ENCODE measurements at regions not wholly inside any gene's neighbourhood (a gene's known extent, or its start where the extent isn't known, plus 50 kb on each side); places are given as distances from the start of the nearest gene placed in this dataset.

GRCh38 chr2:193349642-193350041 lies 1154.9 kb upstream of the TMEFF2 start:
- no peak for DNase-seq

GRCh38 chr2:193348055-193348454 lies 1153.3 kb upstream of the TMEFF2 start:
- DNase-seq: peak; percentile 31

DNA sequence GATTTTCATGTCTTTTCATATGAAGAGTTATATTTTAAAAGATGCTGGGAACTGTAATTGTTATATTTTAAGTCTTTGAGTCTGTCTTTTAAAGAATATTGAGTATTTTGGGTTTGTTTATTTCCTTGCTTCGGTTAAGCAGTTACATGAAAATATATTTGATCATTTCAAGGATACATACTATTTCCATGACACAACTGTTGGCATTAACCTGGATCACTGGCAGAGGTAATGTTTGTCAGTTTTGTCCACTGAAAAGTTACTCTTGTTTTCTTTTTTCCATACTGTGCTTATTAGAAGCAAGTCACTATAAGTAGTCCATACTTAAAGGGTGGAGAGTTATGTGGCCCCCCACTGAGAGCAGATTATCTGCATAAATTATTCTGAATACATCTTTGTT lies 1142.0 kb upstream of the TMEFF2 start:
- DNase-seq: no peak

DNA sequence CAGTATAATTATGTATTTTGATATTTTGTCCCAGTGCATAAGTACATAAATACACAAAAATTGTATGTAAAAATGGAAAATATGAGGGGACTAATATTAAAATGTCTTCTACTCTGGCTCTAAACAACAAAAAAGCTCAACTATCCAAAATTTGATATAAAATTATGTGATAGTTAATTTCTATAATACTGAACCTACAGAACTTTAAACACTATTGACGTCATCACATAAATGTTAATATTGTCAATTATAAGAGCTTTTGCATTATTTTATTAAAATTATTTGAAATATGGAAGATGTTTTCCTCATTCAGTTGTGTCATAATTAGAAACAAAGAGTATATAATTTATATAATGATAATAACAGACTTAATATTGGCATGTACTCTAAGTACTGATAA lies 1139.7 kb upstream of the TMEFF2 start:
- DNase-seq: no peak

DNA sequence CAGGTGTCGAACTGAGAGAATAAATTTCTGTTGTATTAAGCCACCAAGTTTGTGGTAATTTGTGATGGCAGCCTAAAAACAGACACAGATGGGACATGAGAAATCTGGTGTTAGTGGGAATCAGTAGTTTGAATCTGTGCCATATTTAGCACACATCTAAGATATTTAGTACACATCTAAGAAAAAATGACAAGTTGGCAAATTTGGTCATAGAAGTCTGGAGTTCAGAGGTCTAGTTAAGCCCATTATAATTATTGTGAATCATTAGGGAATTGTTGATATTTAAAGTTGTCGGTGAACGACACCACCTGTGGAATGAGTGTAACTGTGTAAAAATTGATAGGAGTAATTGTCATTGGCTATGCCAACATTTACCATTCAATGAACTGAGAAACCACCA lies 1138.8 kb upstream of the TMEFF2 start:
- DNase-seq: no peak

DNA sequence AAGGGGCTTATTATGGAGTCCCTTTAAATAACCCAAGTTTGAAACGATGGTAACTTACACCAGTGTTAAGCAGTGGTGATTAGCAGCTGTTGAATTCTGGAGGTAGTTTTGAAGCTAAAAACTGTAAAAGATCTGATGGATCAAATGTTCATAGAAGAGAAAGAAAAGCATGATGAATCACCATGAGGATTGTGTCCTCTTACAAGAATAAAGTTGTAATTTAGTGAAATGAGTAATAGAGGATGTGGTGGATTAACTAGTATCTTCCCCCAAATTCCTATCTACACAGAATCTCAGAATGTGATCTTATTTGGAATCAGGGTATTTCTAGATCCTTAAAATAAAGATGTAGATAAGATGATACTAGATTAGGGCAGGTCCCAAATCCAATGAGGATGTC lies 1138.2 kb upstream of the TMEFF2 start:
- no peak for DNase-seq

GRCh38 chr2:193331676-193332075 lies 1136.9 kb upstream of the TMEFF2 start:
- no peak for DNase-seq

GRCh38 chr2:193326296-193326695 lies 1131.6 kb upstream of the TMEFF2 start:
- no peak for DNase-seq

GRCh38 chr2:193315428-193316091 lies 1120.8 kb upstream of the TMEFF2 start:
- DNase-seq: no peak

DNA sequence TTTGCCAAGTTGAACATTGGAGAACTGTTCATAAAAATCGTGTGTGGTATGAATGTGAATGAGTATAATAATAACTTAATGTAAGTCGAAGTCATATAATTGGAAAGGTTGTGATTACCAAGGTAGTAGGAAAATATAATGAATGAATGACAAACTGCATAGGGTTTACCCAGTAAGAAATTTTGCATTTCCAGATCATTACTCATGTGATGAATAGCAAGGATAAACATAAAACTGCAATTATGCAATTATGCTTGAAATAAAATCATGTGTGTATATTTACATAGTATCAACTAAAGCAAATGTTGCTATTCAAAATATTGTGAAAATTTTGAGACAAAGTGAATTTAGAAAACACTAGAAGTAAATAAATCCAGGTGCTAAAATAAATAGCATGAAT lies 1108.7 kb upstream of the TMEFF2 start:
- no peak for DNase-seq

DNA sequence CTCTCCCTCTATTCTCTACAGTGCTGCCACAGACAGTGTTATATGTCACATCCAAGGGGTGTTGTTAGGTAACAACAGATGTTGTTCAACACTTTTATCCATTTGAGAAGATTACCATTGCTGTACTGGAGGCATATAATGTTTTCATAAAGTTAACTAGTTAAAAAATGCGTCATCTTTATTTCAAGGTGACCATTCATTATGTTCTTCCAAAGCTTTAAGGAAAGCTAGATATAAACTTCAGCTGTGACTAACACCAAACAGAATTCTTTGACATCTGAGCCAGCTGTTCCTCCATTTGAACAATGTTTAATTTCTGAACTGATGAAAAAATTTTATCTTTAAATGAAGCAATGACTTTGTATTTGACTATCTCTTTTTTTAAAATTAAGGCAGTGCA lies 1099.6 kb upstream of the TMEFF2 start:
- DNase-seq: no peak

DNA sequence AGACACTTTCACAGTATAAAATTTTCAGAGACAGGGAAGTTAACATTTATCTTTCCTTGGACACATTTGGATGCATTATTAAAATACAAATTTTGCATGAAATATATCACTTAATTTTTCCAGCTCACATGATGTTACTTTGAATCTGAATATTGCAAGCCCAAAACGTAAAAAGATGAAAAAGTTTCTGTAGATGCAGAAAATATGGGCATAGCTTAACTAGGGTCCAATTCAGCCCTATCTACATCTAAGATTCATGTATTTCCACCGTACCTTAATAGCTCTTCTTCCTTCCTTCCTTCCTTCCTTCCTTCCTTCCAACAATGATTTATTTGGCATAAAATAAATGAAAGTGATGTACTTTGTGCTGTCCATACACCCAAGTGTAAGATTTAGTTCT lies 1084.6 kb upstream of the TMEFF2 start:
- DNase-seq: no peak

DNA sequence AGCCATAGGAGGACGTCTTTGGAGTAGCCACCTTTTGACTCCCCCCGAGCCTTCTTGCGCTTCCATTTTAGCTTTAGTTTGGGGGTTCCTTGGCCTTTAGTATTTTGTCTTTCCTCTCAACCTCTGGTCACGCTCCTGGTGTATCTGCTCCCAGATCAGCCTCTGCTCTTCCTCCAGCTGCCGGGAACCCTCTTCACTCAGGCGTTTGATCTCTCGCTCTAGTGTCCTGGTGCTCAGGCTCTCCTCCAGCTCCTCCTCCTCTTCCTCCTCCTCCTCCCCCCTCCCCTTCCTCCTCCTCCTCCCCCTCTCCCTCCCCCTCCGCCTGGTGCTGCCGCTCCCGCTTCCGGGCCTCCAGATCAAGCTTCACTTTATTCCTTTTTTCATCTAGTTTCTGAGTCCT lies 1082.3 kb upstream of the TMEFF2 start:
- DNase-seq: peak; percentile 90

GRCh38 chr2:193276560-193276959 lies 1081.8 kb upstream of the TMEFF2 start:
- no peak for DNase-seq

- no peak for DNase-seq
These were observed 1081.3 kb upstream of the TMEFF2 start for GRCh38 chr2:193276069-193276468.

DNA sequence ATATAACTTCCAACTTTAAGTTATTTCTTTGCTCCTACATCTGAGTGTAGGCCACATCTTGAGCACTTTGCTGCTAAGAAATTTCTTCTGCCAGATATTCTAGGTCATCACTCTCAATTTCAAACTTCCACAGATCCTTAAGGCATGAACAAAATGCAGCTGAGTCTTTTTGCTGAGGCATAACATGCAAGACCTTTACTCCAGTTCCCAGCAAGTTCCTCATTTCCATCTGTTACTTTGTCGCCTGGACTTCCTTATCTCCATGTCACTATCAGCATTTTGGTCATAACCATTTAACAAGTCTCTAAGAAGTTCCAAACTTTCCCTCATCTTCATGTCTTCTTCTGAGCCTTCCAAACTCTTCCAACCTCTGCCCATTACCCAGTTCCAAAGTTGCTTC lies 1077.3 kb upstream of the TMEFF2 start:
- DNase-seq: no peak

DNA sequence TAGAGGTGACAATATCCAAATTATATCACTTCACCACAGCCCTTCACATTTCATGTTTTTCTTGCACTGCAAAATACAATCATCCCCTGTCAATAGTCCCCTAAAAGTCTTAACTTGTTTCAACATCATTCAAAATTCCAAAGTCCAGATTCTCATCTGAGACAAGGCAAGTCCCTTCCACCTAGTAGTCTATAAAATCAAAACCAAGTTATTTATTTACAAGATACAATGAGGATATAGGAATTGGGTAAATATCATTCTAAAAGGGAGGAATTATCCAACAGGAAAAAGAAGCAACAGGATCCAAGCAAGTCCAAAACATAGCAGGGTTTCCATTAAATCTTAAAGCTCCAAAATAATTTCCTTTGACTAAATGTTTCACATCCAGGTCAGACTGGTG lies 1076.1 kb upstream of the TMEFF2 start:
- DNase-seq: no peak

DNA sequence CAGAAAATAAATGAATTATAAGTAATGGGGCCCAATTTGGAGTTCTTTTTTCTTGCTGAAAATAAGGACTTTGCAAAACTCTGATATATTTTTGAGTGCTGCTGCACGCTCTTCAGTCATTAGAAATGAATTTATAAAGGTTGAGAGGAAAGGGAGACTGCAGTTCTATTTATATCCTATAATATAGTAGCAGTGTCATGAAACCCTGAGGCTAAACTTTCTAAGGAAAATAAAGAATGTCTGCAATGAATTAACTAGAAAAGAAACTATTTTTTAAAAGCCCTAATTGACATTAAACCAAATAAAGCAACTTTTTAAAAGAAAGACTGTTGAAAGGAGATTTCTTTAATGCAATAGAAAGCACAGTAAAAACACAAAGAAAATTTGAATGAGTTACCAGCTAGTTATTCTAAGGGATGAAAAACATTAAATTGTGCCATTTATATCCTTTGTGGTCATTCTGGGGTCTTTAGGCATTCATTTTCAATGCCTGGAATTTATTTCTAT lies 1072.8 kb upstream of the TMEFF2 start:
- no peak for DNase-seq

- no peak for DNase-seq
These were observed 1058.3 kb upstream of the TMEFF2 start for GRCh38 chr2:193253014-193253530.

DNA sequence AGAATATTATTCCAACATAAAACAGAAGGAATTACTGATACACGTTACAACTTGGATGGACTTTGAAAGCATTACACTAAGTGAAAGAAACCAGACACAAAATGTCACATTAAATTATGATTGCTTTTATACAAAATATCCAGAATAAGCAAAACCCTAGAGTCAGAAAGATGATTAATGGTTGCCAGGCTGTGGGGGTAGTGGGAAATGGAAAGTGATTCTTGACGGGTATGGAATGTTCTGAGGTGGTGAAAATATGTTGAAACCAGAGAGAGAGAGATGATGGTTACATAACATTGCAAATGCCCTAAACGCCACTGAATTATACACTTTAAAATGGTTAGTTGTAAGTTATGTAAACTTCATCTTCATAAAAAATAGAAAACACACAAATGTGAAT lies 1057.2 kb upstream of the TMEFF2 start:
- DNase-seq: no peak

- no peak for DNase-seq
These were observed 1055.7 kb upstream of the TMEFF2 start for GRCh38 chr2:193250389-193250788.

GRCh38 chr2:193240752-193241151 lies 1046.0 kb upstream of the TMEFF2 start:
- DNase-seq: peak; percentile 2

- DNase-seq: no peak
These were observed 1036.9 kb upstream of the TMEFF2 start for GRCh38 chr2:193231634-193232033.

DNA sequence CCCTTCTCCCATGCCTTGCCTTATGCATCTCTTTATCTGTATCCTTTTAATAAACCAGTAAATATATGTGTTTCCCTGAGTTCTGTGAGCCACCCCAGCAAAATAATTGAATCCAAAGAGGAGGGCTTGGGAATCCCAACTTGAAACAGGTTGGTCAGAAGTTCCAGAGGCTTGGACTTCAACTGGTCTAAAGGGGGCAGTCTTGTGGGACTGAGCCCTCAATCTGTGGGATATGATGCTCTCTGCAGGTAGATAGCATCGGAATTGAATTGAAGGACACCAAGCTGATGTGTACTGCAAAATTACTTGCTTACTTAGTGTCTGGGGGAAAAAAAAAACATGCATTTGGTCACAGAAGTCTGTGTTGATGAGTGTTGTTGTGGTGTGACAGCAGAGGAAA lies 1033.5 kb upstream of the TMEFF2 start:
- DNase-seq: no peak

DNA sequence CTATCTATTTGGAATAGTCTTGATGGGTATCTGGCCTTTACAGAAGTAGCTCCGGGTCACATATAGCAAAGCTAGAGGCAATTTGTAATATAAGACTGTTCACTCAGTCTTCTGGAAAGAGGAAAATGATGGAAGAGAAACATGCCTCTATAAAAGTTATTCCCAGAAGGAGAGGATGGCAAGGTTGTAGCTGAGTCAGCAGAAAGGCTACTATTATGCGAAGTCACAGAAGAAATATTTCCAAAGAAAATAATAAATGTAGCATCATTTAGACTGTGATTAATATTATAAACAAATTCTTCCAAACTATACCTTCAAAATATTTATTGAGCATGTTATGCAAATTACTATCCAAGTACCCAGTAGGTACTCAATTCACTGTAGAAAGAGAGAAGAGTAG lies 1027.7 kb upstream of the TMEFF2 start:
- DNase-seq: no peak

Measured in NCI-H510A treated with DMSO at 0.1 percent for 48 hours (cell line).